Omental fat pad (tissue), 3 donors: ENCODE measurements at regions not wholly inside any gene's neighbourhood (a gene's known extent, or its start where the extent isn't known, plus 50 kb on each side); places are given as distances from the start of the nearest gene placed in this dataset.

Experiments
- ATAC-seq: fragments of 150-250 bp; one replicate; pipeline ENCODE4 v1.9.1; 2016; ENCODE audit warnings: mild to moderate bottlenecking, moderate library complexity; ENCODE audit not compliant: low FRiP score
- DNase-seq: peaks from one replicate; pipeline ENCODE4 v3.0.0-alpha.2; 2019; ENCODE audit warnings: low spot score
- TF ChIP-seq, protein P1 (sequence below), 3 donors: fragments of 450-650 bp; IDR thresholded peaks; one replicate each; pipeline ENCODE4 v1.5.1; 2016 to 2017; ENCODE audit warnings: antibody characterized with exemption in 3 of 3, mild to moderate bottlenecking in 3 of 3, moderate library complexity in 2 of 3

GRCh38 chr1:218942431-218942830, 231.2 kb upstream of the LYPLAL1 start:
- DNase-seq, result no peak
- TF ChIP-seq, protein P1, sequence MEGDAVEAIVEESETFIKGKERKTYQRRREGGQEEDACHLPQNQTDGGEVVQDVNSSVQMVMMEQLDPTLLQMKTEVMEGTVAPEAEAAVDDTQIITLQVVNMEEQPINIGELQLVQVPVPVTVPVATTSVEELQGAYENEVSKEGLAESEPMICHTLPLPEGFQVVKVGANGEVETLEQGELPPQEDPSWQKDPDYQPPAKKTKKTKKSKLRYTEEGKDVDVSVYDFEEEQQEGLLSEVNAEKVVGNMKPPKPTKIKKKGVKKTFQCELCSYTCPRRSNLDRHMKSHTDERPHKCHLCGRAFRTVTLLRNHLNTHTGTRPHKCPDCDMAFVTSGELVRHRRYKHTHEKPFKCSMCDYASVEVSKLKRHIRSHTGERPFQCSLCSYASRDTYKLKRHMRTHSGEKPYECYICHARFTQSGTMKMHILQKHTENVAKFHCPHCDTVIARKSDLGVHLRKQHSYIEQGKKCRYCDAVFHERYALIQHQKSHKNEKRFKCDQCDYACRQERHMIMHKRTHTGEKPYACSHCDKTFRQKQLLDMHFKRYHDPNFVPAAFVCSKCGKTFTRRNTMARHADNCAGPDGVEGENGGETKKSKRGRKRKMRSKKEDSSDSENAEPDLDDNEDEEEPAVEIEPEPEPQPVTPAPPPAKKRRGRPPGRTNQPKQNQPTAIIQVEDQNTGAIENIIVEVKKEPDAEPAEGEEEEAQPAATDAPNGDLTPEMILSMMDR (IDR thresholded peaks at IDR 0.05), result no peak
- no peak for ATAC-seq

DNA sequence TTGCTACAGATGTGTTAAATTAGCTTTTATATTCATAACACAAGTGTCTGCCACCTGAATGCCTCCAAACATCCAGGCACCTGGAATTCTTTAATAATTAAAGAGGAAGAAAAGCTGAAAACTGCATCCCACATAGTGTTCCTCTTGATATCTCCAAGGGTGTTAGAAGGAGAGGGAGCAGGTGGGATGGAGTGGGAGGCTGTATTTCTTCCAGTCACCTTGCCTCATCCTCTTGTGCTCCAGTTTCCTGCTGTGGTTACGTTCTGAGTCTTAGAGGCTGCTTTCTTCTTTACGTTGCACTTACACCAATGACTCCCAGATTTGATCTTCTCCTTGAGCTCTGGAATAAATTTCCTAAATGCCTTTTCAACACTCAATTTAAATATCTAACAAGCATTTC, 230.3 kb upstream of the LYPLAL1 start:
- ATAC-seq (no peak), DNase-seq (no peak)
- TF ChIP-seq, protein P1 (IDR thresholded peaks at IDR 0.05), result no peak

DNA sequence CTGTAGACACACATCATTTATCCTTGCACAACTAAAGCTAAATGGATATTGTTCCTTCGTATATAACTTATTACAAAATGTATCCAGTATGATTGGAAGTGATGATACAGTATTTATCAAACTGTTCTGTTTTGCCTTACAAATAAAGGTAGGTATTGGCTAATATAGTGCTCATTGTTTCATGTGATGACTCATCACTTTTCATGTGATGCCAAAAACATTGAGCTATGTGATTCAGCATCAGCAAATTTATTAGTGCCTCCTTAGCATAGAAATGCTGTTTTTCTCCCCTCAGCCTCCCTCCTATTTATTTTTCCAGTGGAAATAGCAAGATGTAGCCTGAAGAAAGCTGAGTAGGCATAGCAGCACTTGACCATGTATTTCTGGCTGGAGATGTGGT, 228.6 kb upstream of the LYPLAL1 start:
- TF ChIP-seq, protein P1 (IDR thresholded peaks at IDR 0.05), result no peak
- ATAC-seq (no peak), DNase-seq (no peak)

DNA sequence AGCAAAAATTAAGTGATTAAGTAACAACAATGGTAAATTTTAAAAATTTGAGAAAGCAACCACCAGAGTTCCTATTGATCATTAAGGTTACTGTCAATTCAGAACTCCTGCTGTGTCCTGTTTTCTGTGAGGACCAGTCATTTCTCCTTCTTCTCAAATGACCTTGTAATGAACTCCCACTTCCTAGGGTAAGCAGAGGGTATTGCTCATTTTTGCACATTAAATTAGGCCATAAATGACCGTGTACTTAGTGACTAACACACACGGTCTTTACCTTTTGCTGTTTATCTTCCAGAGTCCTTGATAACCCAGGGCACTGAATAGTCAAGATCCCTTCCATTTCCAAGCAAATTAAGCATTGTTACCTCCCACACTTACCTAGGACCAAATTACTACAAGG, 227.5 kb upstream of the LYPLAL1 start:
- ATAC-seq (no peak), DNase-seq (no peak)
- TF ChIP-seq, protein P1 (IDR thresholded peaks at IDR 0.05), result no peak

DNA sequence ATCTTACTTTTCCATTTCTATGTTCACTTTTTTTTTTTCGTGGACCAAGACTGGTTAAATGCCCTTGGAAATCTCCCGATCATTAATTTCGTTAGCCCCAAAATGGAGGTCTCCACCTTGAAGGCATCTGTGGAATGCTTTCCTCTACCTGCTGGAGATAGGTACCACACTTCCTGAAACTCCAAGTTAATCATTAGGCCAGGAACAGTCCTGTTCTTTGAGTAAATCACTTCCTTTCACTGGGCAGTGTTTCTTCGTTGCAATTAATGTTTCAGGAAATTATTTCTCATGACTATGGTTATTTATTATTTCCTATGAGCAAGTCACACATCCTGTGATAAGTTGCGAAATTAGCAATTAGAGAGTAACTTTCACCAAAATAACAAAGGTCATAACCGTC, 225.2 kb upstream of the LYPLAL1 start:
- ATAC-seq (no peak), DNase-seq (no peak)
- TF ChIP-seq, protein P1 (IDR thresholded peaks at IDR 0.05), result no peak

- ATAC-seq (no peak), DNase-seq (no peak)
These were observed 220.3 kb upstream of the LYPLAL1 start for GRCh38 chr1:218953386-218953785.

DNA sequence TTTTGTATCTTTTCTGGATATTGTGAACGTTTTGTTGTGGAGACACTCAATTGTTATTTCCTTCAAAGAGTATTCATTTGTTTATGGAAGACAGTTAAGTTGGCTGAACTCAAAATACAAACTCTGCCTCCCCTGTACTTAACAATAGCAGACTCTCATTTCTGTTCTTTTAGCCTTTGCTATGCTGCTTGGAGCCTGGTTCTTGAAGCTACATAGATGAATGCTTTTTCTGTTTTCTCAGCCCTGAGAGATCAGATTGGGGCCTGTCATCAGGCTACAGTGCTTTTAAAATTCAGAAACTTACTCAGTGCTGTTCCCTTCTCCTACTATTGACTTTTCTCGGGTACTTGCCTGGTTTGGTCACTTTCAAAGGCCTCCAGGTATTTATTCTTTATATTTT, 215.7 kb upstream of the LYPLAL1 start:
- ATAC-seq (no peak), DNase-seq (no peak)
- TF ChIP-seq, protein P1 (IDR thresholded peaks at IDR 0.05), result no peak

More at GRCh38 chr1:218953386-218953785, 220.3 kb upstream of the LYPLAL1 start:
- TF ChIP-seq, protein P1 (IDR thresholded peaks at IDR 0.05), result no peak
